ENCODE measurements at regions not wholly inside any gene's neighbourhood (a gene's known extent, or its start where the extent isn't known, plus 50 kb on each side); places are given as distances from the start of the nearest gene placed in this dataset.

DNA sequence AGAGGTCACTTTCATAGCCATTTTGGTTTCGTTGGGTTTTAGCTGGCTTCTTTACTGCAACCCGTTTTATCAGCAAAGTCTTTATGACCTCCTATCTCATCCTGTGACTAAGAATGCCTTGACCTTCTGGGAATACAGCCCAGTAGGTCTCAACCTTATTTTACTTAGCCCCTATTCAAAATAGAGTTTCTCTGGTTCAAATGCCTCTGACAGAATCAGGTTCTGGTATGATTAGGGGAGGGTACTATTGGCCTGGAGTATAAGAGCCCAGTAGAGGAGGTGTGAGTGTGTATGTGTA, 95.4 kb upstream of the RAB40AL start:
- H3K4me2 ChIP-seq = no peak overlapping the region
- Mint-ChIP-seq H3K9me3 (no peaks in the 10 kb centered on the region), H3K36me3 (ENCODE audit: low read depth) (no peaks in the 10 kb centered on the region; the same call in 1 of the 3 replicates), H3K27me3 (ENCODE audit: insufficient read depth, low read depth, poor library complexity) (no peaks in the 10 kb centered on the region), H3K4me3 (no peak overlapping the region), H3K4me1 (no peaks in the 10 kb centered on the region; the same call in 2 of the 3 replicates), H3K27ac (0 out of 2 replicates have a peak overlapping the region, but pooled peaks have one; percentile 62)
- no peaks in the 10 kb centered on the region for H3F3A ChIP-seq (replicated peaks; ENCODE audit: low read depth)
- no peaks in the 10 kb centered on the region for H3K79me2 ChIP-seq (replicated peaks; ENCODE audit: insufficient read depth)
- no peak overlapping the region for H3K4me3 ChIP-seq
- ATAC-seq = no peak
- no peaks in the 10 kb centered on the region for H3K36me3 ChIP-seq (ENCODE audit: insufficient read depth)
- no peak for DNase-seq (ENCODE audit: low spot score)
- H3K27ac ChIP-seq (ENCODE audit: low read depth) = no peak overlapping the region
- H3K9me2 ChIP-seq (ENCODE audit: insufficient read depth) = no peaks in the 10 kb centered on the region
- H4K20me1 ChIP-seq (replicated peaks; ENCODE audit: insufficient read depth) = no peaks in the 10 kb centered on the region
- no peak overlapping the region for H2AFZ ChIP-seq
- no peak for TF ChIP-seq JUNB (IDR thresholded peaks at IDR 0.05; ENCODE audit: unreplicated experiment)
- H3K27me3 ChIP-seq (ENCODE audit: insufficient read depth) = no peaks in the 10 kb centered on the region
- H3K4me1 ChIP-seq (ENCODE audit: insufficient read depth) = no peaks in the 10 kb centered on the region

DNA sequence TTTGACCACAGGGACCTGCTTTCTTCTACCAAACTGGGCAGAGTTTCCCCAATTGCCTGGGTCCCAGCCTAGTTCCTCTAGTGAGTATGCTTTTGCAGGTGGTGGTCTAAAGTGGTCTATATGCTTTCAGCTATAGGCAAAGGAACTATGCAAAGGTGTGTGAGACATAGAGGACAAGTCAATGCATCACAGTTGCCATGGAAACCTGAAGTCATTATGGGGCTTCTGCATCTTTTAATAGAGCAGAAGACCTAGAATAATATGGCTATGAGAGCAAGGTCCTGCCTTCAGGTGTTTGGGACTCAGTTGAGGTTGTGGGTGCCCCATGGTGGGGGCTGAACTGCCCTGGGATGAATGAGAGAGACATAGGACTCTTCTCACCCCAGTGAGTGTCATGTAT, 92.1 kb upstream of the RAB40AL start:
- DNase-seq (ENCODE audit: low spot score) = no peak
- Mint-ChIP-seq H3K4me1 (no peaks in the 10 kb centered on the region; the same call in 2 of the 3 replicates), H3K36me3 (ENCODE audit: low read depth) (no peaks in the 10 kb centered on the region; the same call in 2 of the 3 replicates), H3K4me3 (no peak overlapping the region), H3K27ac (no peak overlapping the region), H3K27me3 (ENCODE audit: insufficient read depth, low read depth, poor library complexity) (no peaks in the 10 kb centered on the region), H3K9me3 (no peaks in the 10 kb centered on the region)
- Histone ChIP-seq H3K4me2 (no peak overlapping the region), H3K9me2 (ENCODE audit: insufficient read depth) (no peaks in the 10 kb centered on the region), H3K4me3 (no peak overlapping the region), H3K27ac (ENCODE audit: low read depth) (no peak overlapping the region), H3K79me2 (replicated peaks; ENCODE audit: insufficient read depth) (no peaks in the 10 kb centered on the region), H3F3A (replicated peaks; ENCODE audit: low read depth) (no peaks in the 10 kb centered on the region), H3K36me3 (ENCODE audit: insufficient read depth) (no peaks in the 10 kb centered on the region), H4K20me1 (replicated peaks; ENCODE audit: insufficient read depth) (no peaks in the 10 kb centered on the region), H3K27me3 (ENCODE audit: insufficient read depth) (no peaks in the 10 kb centered on the region), H2AFZ (no peak overlapping the region), H3K4me1 (ENCODE audit: insufficient read depth) (no peaks in the 10 kb centered on the region)
- ATAC-seq = no peak
- no peak for TF ChIP-seq ZNF114 (CRISPR knock-in tag; IDR thresholded peaks at IDR 0.05)
- TF ChIP-seq, protein P1, sequence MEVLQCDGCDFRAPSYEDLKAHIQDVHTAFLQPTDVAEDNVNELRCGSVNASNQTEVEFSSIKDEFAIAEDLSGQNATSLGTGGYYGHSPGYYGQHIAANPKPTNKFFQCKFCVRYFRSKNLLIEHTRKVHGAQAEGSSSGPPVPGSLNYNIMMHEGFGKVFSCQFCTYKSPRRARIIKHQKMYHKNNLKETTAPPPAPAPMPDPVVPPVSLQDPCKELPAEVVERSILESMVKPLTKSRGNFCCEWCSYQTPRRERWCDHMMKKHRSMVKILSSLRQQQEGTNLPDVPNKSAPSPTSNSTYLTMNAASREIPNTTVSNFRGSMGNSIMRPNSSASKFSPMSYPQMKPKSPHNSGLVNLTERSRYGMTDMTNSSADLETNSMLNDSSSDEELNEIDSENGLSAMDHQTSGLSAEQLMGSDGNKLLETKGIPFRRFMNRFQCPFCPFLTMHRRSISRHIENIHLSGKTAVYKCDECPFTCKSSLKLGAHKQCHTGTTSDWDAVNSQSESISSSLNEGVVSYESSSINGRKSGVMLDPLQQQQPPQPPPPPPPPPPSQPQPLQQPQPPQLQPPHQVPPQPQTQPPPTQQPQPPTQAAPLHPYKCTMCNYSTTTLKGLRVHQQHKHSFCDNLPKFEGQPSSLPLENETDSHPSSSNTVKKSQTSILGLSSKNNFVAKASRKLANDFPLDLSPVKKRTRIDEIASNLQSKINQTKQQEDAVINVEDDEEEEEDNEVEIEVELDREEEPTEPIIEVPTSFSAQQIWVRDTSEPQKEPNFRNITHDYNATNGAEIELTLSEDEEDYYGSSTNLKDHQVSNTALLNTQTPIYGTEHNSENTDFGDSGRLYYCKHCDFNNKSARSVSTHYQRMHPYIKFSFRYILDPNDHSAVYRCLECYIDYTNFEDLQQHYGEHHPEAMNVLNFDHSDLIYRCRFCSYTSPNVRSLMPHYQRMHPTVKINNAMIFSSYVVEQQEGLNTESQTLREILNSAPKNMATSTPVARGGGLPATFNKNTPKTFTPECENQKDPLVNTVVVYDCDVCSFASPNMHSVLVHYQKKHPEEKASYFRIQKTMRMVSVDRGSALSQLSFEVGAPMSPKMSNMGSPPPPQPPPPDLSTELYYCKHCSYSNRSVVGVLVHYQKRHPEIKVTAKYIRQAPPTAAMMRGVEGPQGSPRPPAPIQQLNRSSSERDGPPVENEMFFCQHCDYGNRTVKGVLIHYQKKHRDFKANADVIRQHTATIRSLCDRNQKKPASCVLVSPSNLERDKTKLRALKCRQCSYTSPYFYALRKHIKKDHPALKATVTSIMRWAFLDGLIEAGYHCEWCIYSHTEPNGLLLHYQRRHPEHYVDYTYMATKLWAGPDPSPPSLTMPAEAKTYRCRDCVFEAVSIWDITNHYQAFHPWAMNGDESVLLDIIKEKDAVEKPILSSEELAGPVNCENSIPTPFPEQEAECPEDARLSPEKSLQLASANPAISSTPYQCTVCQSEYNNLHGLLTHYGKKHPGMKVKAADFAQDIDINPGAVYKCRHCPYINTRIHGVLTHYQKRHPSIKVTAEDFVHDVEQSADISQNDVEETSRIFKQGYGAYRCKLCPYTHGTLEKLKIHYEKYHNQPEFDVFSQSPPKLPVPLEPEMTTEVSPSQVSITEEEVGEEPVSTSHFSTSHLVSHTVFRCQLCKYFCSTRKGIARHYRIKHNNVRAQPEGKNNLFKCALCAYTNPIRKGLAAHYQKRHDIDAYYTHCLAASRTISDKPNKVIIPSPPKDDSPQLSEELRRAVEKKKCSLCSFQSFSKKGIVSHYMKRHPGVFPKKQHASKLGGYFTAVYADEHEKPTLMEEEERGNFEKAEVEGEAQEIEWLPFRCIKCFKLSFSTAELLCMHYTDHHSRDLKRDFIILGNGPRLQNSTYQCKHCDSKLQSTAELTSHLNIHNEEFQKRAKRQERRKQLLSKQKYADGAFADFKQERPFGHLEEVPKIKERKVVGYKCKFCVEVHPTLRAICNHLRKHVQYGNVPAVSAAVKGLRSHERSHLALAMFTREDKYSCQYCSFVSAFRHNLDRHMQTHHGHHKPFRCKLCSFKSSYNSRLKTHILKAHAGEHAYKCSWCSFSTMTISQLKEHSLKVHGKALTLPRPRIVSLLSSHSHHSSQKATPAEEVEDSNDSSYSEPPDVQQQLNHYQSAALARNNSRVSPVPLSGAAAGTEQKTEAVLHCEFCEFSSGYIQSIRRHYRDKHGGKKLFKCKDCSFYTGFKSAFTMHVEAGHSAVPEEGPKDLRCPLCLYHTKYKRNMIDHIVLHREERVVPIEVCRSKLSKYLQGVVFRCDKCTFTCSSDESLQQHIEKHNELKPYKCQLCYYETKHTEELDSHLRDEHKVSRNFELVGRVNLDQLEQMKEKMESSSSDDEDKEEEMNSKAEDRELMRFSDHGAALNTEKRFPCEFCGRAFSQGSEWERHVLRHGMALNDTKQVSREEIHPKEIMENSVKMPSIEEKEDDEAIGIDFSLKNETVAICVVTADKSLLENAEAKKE (CRISPR knock-in tag; IDR thresholded peaks at IDR 0.05) = no peak
- TF ChIP-seq, protein P2, sequence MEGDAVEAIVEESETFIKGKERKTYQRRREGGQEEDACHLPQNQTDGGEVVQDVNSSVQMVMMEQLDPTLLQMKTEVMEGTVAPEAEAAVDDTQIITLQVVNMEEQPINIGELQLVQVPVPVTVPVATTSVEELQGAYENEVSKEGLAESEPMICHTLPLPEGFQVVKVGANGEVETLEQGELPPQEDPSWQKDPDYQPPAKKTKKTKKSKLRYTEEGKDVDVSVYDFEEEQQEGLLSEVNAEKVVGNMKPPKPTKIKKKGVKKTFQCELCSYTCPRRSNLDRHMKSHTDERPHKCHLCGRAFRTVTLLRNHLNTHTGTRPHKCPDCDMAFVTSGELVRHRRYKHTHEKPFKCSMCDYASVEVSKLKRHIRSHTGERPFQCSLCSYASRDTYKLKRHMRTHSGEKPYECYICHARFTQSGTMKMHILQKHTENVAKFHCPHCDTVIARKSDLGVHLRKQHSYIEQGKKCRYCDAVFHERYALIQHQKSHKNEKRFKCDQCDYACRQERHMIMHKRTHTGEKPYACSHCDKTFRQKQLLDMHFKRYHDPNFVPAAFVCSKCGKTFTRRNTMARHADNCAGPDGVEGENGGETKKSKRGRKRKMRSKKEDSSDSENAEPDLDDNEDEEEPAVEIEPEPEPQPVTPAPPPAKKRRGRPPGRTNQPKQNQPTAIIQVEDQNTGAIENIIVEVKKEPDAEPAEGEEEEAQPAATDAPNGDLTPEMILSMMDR (conservative IDR thresholded peaks at IDR 0.05; ENCODE audit: low read depth in 2 of 2) = no peak
- TF ChIP-seq NANOG (IDR thresholded peaks at IDR 0.05; ENCODE audit: borderline replicate concordance) = no peak
- TF ChIP-seq, protein P3, sequence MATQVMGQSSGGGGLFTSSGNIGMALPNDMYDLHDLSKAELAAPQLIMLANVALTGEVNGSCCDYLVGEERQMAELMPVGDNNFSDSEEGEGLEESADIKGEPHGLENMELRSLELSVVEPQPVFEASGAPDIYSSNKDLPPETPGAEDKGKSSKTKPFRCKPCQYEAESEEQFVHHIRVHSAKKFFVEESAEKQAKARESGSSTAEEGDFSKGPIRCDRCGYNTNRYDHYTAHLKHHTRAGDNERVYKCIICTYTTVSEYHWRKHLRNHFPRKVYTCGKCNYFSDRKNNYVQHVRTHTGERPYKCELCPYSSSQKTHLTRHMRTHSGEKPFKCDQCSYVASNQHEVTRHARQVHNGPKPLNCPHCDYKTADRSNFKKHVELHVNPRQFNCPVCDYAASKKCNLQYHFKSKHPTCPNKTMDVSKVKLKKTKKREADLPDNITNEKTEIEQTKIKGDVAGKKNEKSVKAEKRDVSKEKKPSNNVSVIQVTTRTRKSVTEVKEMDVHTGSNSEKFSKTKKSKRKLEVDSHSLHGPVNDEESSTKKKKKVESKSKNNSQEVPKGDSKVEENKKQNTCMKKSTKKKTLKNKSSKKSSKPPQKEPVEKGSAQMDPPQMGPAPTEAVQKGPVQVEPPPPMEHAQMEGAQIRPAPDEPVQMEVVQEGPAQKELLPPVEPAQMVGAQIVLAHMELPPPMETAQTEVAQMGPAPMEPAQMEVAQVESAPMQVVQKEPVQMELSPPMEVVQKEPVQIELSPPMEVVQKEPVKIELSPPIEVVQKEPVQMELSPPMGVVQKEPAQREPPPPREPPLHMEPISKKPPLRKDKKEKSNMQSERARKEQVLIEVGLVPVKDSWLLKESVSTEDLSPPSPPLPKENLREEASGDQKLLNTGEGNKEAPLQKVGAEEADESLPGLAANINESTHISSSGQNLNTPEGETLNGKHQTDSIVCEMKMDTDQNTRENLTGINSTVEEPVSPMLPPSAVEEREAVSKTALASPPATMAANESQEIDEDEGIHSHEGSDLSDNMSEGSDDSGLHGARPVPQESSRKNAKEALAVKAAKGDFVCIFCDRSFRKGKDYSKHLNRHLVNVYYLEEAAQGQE (IDR thresholded peaks at IDR 0.05; ENCODE audit: unreplicated experiment) = no peak
- TF ChIP-seq, protein P4, sequence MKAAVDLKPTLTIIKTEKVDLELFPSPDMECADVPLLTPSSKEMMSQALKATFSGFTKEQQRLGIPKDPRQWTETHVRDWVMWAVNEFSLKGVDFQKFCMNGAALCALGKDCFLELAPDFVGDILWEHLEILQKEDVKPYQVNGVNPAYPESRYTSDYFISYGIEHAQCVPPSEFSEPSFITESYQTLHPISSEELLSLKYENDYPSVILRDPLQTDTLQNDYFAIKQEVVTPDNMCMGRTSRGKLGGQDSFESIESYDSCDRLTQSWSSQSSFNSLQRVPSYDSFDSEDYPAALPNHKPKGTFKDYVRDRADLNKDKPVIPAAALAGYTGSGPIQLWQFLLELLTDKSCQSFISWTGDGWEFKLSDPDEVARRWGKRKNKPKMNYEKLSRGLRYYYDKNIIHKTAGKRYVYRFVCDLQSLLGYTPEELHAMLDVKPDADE (IDR thresholded peaks at IDR 0.05) = no peak
- no peak for TF ChIP-seq EZH2phosphoT487 (IDR thresholded peaks at IDR 0.05; ENCODE audit: unreplicated experiment)
- TF ChIP-seq POLR2AphosphoS5 (IDR thresholded peaks at IDR 0.05; ENCODE audit: low read depth) = no peak
- TF ChIP-seq EZH2 (IDR thresholded peaks at IDR 0.05; ENCODE audit: low read depth, unreplicated experiment) = no peak
- TF ChIP-seq ZNF331 (CRISPR knock-in tag; IDR thresholded peaks at IDR 0.05; ENCODE audit: low read depth) = no peak
